HG02938 (cell line): ENCODE measurements at regions not wholly inside any gene's neighbourhood (a gene's known extent, or its start where the extent isn't known, plus 50 kb on each side); places are given as distances from the start of the nearest gene placed in this dataset.

ENCODE experiments used
- ATAC-seq: cut with Tn5 transposase; IDR thresholded peaks from one replicate; pipeline ENCODE4 v1.9.1; 2021; ENCODE audit warnings: mild to moderate bottlenecking, moderate library complexity; ENCODE audit not compliant: unreplicated experiment

DNA sequence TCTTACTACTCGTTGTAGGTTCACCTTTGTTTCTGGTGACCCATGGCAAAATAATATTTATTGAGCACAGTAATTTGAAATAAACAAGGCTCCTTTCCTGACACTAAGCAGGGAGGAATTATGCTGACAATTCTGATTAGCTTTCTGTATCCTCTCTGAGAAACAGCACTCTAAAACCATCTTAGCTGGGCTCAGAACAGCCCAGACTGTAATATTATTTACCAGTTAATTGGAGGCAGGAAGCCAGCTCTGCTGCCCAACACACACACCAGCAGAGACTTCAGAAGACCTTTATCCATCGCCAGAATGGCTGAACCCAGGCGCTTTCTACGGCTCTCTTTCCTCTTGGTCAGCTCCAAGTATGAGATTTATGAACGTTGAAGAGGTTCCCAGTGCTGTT, 77.6 kb upstream of the FMN2 start:
- no peak for ATAC-seq

DNA sequence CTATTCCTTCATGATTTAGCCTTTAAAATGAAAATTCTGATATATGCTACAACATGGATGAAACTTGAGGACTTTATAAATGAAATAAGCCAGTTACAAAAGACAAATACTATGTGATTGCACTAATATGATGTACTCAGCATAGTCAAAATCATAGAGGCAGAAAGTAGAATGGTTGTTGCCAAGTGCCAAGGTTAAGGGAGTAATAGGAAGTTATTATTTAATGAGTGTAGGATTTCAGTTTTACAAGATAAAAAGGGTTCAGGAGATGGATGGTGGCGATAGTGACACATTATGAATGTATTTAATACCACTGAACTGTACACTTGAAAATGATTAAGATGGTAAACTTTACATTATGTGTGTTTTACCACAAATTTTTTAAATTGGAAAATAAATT, 73.1 kb upstream of the FMN2 start:
- no peak for ATAC-seq

DNA sequence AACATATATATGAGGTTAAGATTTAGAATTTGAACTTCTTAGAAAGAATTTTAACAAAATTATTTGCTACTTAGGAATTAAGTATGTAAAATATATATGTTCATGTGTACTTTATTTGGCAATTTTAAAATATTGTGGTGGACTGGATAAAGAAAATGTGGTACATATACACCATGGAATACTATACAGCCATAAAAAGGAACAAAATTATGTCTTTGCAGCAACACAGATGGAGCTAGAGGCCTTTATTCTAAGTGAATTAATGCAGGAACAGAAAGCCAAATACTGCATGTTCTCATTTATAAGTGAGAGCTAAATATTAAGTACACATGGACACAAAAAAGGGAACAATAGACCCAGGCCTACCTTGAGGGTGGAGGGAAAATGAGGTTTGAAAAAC, 72.2 kb upstream of the FMN2 start:
- ATAC-seq, result no peak

DNA sequence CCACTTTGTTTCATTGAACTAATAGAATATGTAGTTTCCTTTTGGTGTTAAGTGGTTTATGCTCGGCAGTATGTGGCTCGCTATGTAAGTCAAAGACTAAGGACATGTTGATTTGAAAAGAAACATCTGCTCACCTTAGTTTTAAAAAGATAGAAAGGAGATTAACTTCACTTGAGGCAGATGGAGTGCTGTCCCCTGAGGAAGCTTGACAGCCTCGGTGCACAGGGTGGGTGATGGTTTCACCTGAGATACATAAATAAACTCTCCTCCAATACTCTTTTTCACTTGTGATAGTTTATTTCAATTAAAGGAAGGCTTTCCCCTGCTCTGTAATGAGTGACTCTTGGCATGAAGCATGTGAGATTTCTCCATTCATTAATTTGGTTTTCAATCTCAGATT, 70.8 kb upstream of the FMN2 start:
- no peak for ATAC-seq

DNA sequence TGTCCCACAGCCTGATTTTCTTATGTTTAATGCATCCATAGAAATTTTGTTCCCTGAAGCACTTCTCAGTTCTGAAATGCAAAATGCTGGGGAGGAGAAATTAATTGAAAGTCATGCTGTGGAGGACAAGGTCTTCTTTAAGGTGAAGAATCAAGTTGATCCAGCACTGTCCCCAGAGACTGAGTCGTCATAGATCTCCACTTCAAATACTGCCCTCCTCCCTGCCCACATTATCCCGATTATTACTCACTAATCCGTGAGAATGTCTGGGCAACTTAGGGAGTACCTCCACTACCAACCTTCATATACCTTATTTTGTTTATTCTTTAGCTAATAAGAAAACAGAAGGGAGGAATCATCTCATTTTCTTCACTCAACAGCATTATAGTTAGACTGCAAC, 70.0 kb upstream of the FMN2 start:
- no peak for ATAC-seq

DNA sequence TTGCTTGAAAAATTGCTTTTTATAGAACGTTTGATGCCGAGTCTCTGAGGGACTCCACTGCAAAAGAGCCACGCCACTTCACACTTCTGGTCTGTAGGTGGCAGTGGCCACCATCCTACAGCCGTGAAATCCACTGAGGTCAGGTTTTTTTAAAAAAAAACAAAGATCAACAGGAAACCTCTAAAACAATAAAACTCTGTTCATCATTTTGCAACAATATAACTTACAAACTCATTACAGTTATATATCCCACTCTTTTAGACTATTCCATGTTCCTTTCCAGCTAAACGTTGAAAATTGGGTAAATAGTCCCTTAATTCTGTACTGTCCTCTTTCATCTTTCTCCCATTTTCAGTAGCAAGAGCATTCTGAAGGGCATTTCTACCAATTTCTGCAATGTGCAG, 64.6 kb upstream of the FMN2 start:
- no peak for ATAC-seq

DNA sequence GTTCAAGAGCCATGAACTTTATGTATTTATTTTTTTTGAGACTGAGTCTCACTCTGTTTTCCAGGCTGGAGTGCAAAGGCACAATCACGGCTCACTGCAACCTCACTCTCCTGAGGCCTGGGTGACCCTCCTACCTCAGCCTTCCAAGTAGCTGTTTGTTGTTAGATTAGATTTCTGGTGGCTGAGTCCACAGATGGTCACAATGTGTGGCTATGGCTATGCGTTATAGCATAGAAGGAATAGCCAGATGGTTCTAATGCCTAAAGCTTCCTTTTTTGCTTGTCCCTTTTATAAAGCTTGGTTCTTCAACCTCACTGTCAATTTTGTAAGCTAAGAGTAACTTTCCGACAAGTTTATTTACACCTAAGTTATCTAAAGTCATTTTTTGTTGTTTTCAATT, 62.3 kb upstream of the FMN2 start:
- no peak for ATAC-seq

GRCh38 chr1:240030236-240030635, 61.4 kb upstream of the FMN2 start:
- no peak for ATAC-seq

DNA sequence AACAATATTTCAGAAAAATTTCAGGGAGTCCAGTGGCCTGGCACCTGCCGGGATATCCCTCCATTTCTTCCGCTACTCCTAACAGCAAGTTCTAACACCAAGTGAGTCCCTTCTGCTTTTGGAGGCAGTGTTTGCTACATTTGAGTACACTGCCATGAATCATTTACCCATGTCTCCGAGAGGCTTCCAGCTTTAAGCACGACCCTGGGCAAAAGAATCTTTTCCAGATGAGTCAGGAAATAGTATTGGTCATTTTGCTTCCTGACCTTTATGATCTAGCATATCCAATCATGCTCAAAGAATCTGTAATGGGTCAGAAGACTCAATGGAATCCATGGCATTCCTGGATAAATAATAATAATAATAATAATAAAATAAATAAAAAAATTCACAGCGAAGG, 60.7 kb upstream of the FMN2 start:
- no peak for ATAC-seq

GRCh38 chr1:240031414-240031813, 60.3 kb upstream of the FMN2 start:
- ATAC-seq, result no peak

- ATAC-seq, result no peak
Observed at GRCh38 chr1:240033406-240033805, 58.3 kb upstream of the FMN2 start.

- no peak for ATAC-seq
Observed at GRCh38 chr1:240036526-240036925, 55.2 kb upstream of the FMN2 start.
